GM18519 (cell line): ENCODE measurements at regions not wholly inside any gene's neighbourhood (a gene's known extent, or its start where the extent isn't known, plus 50 kb on each side); places are given as distances from the start of the nearest gene placed in this dataset.

Experiments
- ATAC-seq: cut with Tn5 transposase; IDR thresholded peaks from one replicate; pipeline ENCODE4 v1.9.1; 2021; ENCODE audit warnings: mild to moderate bottlenecking, moderate library complexity; ENCODE audit not compliant: unreplicated experiment, low FRiP score

DNA sequence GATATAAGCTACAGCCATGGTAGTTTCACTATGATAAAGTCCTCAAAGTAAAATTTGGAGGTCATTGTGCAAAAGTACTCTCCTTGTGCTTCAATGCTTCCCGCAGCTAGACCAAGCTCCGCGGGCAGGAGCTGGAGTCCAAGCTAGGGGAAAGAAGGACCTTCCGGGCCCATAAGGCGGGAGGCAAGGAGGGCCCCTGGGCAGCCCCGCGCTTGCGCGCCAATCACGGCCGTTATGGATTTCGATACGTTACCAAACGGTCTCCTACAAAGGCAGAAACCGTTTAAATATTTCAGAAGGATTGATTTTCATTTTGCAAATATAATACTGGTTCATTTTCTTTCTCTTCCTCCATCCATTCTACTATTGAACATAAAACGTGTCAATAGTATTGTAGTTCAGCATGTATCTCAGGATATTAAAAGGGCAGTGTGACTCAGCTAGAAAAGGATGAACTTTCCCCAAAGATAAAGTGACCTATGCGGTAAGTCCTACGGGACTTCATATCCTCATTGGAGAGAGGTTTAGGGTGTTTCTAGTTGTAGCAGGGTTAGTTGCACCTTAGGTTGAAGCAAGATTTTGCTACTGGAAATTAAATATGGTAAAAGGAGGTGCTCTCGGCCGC, 128.0 kb downstream of the KIF20B start:
- no peak for ATAC-seq

DNA sequence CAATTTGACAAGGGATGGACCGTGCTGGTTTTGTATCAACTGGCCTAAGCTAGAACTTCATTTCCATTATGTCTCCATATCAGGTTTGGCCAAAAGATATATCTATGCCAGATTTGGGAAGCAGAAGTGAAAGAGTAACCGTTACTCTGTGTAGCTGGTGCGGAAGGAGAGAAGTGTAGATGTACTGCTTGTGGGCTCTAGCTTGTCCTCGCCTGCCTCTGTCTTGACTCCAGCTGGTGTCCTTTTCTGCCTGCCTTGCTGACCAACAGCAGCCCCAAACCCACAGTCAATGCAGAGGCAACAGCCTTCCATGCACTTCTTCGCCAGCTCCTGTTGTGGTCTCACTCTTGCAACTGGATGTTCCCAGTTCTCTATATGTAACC, 128.5 kb downstream of the KIF20B start:
- no peak for ATAC-seq

GRCh38 chr10:89830624-89831023, 129.2 kb downstream of the KIF20B start:
- no peak for ATAC-seq

DNA sequence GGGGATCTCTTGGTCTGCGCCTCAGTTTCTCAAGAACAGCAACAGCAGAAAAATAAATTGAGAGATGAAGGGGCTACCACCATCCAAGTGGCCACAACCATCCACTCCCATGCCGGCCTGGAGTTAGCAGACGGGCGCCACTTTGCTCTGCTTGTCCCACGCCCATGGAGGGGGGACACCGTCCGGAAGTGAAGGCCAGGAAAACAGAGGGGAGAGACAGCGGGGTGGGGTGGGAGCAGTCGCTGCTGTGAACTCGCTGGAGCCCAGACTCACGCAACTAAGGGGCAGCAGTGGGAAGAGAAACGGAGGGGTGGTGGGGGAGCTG, 135.4 kb downstream of the KIF20B start:
- ATAC-seq = no peak

DNA sequence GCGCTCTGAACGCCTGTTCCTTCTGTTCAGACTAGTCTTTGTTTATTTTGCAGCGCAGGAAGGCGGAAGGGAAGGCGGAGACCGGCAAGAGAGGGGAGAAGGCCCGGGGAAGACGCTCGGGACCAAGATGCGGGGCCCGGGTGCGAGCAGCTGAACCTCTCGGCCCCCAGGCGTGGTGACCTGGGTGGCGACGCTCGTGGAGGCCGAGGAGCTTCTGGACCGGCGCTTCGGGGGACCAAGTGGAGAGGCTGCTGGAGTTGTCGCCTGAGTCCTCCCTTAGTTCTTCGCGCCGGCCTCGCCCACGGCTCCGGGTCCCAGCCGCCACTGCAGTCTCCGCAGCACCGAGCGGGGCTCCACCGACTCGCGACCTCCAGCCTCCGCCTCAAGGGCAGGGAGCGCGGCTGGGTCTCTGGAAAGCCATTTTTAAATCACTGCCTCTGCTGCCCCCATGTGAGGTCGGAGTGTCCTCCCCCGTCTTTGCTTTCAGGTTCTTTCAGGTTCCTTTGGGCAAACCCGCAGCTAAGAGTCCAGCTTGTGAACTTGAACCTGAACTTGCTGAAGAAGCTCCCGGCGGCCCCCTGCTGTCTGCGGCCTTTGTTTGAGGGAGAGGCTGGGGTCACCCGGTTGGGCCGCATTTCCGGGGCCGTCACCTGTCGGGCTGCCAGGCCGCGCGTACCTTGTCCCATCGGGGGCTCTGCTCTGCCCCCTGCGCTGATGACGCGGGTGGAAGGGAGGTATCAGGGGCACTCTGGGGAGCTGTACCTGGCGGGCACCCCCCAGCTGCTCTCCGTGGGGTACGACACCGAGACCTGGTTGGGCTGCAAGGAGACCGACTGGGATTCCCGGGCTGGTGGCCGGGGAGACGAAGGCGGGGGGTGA, 136.0 kb downstream of the KIF20B start:
- ATAC-seq = no peak

- ATAC-seq = no peak
Observed at GRCh38 chr10:89838044-89838615, 136.7 kb downstream of the KIF20B start.

DNA sequence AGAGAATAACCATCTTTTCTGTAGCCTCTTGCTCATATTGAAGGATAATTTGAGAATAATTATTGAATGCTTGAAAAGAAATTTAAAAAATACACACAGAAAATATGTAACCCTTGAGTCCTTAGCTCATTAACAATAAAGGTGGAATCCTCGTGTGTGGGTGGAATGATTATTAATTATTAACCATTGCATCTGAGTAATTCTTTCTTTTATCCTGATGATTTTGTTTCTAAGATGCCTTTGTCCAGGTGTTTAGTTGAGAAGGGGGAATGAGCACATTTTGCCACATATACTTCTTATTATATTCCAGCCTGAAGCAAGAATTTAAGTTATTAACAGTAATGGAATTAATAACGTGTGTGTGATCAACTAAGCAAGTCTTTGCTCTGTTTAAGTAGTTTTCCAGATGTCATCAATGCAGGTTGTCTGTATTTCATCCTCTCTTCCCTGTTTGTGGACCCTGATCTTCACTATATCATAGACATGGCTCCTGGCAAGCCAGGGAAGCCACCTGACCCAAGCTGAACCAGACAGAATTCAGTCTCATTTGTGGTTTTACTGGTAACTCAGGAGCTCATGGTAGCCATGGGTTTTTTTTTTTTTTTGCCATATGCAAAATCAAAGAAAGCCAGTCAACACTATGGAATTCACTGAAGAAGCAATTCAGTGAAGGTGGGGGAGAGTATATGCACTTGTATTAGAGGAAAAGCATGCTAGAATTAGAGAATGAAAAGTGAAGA, 144.3 kb downstream of the KIF20B start:
- no peak for ATAC-seq

GRCh38 chr10:89846281-89846630, 144.9 kb downstream of the KIF20B start:
- no peak for ATAC-seq

DNA sequence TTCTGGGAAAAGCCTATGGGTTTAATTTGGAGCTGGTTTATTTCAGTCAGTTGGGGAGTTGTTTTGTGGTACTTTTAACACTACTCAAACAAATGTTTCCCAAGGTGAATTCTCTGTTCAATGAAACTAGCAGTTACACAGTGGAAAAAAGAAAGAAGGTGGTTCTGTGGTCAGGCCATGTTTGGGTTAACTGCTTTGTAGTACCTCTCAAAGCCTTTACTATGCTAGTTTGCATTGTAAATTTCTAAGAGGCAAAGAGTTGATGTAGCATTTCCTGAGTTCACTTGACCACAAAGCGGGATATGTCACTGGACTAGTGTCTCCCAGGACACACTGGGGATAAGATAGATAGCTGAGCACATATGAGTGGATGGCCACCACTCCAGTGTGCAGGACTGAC, 145.4 kb downstream of the KIF20B start:
- ATAC-seq = no peak

DNA sequence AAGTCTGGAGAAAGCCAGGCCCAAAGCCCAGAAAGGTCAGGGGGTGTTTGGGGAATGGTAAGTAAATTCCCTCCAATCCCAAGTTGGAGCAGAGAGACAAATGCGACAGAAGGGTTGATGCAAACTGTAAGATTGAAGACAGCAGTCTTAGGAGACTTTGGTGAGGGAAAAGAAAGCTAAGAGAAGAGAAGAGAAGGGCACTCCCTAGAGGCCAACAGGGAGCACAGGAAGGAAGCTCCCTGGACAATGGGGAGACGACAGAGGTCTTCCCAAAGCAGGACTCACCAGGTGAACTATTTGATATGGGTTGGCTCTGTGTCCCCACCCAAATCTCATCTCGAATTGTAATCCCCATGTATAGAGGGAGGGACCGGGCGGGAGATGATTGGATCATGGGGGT, 151.5 kb downstream of the KIF20B start:
- no peak for ATAC-seq

DNA sequence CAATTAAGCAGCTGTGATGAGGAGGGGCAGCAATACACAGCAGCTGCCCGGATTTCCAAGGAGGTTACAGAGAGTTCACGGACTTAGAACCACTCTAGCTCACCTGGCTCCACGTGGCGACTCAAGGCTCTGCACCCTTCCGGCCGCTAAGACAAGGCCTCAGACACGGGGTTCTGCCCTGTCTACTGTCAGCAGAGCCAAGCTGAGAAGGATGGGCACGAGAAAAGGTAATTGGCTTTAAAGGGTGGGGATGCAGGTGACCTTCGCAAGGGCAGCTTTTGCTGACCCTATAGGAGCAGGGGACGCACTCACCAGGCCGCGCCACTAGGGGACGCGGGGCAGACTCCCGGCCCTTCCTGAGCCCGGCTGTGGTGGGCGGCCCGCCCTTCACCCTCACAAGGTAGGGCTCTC, 152.4 kb downstream of the KIF20B start:
- ATAC-seq = no peak

GRCh38 chr10:89857431-89858042, 156.1 kb downstream of the KIF20B start:
- ATAC-seq = no peak

DNA sequence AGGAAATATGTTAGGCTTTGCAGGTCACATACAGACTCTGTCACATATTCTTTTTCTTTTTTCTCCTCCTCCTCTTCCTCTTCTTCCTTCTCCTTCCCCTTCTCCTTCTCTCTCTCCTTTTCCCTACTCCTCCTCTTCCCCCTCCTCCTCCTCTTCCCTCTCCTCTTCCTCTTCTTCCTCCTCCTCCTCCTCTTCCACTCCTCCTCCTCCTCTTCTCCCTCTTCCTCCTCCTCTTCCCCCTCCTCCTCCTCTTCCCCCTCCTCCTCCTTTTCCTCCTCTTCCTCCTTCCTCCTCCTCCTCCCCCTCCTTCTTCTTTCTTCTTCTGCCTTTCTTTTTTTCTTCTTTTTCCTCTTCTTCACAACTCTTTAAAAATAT, 159.8 kb downstream of the KIF20B start:
- no peak for ATAC-seq

- peak; percentile 42 for ATAC-seq
Observed at GRCh38 chr10:89861584-89862301, 160.4 kb downstream of the KIF20B start.

GRCh38 chr10:89867964-89868363, 166.6 kb downstream of the KIF20B start:
- no peak for ATAC-seq

DNA sequence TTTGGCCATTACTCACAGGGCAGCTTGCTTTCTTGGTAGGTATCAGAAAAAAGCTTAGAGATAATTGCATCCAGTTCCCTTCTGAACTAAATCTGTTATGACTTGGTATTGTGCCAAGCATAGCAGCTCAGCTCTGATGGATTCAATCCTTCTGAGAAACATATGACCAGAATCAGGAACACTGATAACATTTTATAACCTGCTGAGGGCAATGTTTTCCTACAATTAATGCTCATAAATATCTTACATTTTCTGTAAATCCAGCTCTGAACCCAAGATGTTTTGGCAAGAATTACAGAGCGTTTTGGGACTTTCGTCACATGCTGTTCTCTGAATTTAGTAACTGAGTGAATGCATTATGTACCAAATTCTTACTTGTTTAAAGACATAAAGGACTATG, 167.8 kb downstream of the KIF20B start:
- no peak for ATAC-seq

GRCh38 chr10:89869592-89870156, 168.3 kb downstream of the KIF20B start:
- no peak for ATAC-seq

DNA sequence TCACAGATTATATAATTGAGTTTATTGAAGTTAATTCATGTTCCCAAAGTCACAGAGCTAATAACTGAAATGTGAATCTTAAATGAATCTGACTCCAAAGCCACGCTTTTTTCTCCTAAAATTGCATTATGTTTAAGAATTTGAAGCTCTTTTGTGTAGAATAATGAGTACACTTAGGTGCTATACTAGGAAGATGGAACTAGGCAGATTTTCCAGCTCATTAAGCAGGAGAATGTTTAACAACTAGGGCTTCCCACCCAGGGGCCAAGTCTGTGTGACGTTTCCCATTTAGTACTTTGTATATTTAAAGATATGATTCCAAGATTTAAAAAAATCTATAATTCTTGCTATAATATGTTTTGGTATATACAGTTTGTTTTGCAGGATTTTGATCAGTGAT, 169.5 kb downstream of the KIF20B start:
- ATAC-seq = no peak

GRCh38 chr10:89873055-89873454, 171.7 kb downstream of the KIF20B start:
- ATAC-seq = peak; percentile 90

- ATAC-seq = no peak
Observed at GRCh38 chr10:89875557-89875956, 174.2 kb downstream of the KIF20B start.
